LNCaP clone FGC (cell line): ENCODE measurements at regions not wholly inside any gene's neighbourhood (a gene's known extent, or its start where the extent isn't known, plus 50 kb on each side); places are given as distances from the start of the nearest gene placed in this dataset.

Source experiments
- DNase-seq: peaks from one replicate; pipeline ENCODE4 v3.0.0-alpha.2; 2011; ENCODE audit warnings: low read depth
- H3K4me3 ChIP-seq: 2 replicates; pipeline ENCODE4 v1.5.1; 2011; ENCODE audit warnings: mild to moderate bottlenecking, low read depth, low read length, control low read depth
- TF ChIP-seq, protein P1 (sequence below): IDR thresholded peaks from 2 replicates; pipeline ENCODE4 v1.5.1; 2012; ENCODE audit warnings: mild to moderate bottlenecking; ENCODE audit not compliant: control insufficient read depth, insufficient read depth; ENCODE audit errors: extremely low read depth

- TF ChIP-seq, protein P1, sequence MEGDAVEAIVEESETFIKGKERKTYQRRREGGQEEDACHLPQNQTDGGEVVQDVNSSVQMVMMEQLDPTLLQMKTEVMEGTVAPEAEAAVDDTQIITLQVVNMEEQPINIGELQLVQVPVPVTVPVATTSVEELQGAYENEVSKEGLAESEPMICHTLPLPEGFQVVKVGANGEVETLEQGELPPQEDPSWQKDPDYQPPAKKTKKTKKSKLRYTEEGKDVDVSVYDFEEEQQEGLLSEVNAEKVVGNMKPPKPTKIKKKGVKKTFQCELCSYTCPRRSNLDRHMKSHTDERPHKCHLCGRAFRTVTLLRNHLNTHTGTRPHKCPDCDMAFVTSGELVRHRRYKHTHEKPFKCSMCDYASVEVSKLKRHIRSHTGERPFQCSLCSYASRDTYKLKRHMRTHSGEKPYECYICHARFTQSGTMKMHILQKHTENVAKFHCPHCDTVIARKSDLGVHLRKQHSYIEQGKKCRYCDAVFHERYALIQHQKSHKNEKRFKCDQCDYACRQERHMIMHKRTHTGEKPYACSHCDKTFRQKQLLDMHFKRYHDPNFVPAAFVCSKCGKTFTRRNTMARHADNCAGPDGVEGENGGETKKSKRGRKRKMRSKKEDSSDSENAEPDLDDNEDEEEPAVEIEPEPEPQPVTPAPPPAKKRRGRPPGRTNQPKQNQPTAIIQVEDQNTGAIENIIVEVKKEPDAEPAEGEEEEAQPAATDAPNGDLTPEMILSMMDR = no peak
- no peak for DNase-seq
Measured at GRCh38 chr3:181629711-181630110, 82.0 kb upstream of the SOX2 start.

DNA sequence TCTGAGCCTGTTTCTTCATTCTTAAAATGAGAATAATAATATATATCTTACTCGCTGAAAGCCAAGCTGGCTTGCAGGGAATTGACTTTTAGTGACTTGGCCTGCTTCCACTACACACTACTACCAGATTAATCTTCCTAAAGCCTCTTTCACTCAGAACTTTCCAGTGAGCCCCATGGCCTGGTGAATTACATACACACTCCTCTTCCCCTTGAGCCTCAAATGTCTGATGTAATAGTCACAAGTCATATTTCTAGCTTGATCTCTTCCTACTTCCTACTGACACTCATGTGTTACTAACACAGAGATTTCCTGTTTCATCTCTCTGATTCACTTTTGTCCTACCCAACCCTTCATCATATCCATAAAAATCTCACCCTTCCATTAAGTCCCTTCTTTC is 82.7 kb upstream of the SOX2 start:
- no peak overlapping the region for H3K4me3 ChIP-seq
- TF ChIP-seq, protein P1 = no peak
- DNase-seq = no peak

More at GRCh38 chr3:181629711-181630110, 82.0 kb upstream of the SOX2 start:
- no peak overlapping the region for H3K4me3 ChIP-seq

DNA sequence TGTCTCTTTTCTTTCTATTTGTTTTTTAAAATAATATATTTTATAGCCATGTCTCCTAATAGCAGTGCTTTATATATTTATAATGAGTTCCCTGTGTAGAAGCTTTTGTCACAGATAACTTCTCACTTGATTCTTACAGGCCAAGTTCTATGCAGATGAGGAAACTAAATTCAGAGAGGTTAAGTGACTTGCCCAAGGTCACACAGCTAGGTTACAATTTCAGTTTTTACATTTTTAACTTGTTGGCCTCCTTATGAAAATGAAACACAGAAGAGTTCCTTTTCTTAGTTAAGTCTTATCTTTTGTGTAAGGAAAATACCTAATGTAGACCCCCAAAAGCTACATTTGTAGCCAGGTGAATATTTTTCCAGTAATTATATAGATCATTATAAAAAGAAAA is 83.3 kb upstream of the SOX2 start:
- TF ChIP-seq, protein P1 = no peak
- no peak for DNase-seq
- H3K4me3 ChIP-seq = no peak overlapping the region

GRCh38 chr3:181626036-181626435 is 85.7 kb upstream of the SOX2 start:
- no peak overlapping the region for H3K4me3 ChIP-seq
- TF ChIP-seq, protein P1 = no peak
- DNase-seq = no peak

DNA sequence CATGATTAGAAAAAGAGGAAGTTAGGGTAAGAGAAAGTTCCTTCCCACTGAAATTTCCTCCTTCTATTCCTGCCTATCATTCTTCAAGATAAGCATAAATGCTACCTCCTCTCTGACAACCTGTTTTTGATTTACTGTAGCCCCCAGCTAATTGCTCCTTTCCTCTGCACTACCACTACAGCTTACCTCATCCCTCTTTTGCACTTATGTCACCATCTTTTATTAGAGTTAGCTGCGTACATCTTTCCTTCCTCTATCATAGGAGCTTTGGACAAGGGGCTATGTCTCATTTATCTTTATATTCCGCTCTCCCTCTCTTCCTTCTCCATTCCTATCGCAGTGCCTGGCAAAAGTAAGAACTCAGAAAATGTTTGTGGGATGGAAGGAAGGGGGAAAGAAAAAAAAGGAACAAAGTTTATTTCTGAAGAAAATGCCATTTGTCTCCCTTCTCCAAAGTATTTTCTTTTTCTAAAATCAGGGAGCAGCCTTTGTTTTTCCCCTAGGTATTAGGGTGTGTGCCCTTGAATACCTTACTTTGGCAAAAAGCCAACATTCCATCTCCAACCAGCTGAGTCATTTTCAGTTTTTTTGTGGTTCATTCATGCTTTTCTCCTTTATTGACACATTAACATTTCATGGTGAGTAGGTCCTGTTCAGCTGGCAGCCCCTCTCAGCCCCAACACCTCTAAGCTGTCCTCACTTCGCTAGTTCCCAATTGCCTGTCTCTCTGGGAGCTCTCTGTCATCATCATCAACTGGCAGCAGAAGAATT is 87.6 kb upstream of the SOX2 start:
- TF ChIP-seq, protein P1 = no peak
- H3K4me3 ChIP-seq = no peak overlapping the region
- no peak for DNase-seq

GRCh38 chr3:181622365-181622764 is 89.4 kb upstream of the SOX2 start:
- DNase-seq = no peak
- no peak overlapping the region for H3K4me3 ChIP-seq
- TF ChIP-seq, protein P1 = no peak

DNA sequence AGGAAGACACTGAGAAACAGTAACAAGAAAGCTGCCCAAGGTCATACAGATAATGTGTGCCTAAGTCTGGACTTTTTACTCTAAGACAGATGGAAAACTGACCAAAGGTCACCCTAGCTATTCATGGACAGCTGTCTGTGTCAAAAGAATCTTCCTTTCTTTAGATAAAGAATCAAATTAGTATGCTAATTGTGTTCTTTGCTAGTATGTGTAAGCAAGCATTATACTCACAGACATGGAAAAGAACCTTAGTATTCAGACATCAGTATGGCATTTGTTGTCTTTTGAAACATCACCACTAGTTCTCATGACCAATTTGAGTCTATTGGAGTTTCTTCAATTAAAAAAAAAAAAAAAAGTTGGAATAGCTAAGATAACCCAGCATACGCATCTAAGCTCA is 91.8 kb upstream of the SOX2 start:
- TF ChIP-seq, protein P1 = no peak
- no peak overlapping the region for H3K4me3 ChIP-seq

More for the DNA sequence above, 91.8 kb upstream of the SOX2 start:
- no peak for DNase-seq
